H1 (cell line): ENCODE measurements at regions not wholly inside any gene's neighbourhood (a gene's known extent, or its start where the extent isn't known, plus 50 kb on each side); places are given as distances from the start of the nearest gene placed in this dataset.

ENCODE experiments used
- CTCF ChIA-PET: fragments of 300-600 bp; sonication (Branson Sonifier 250); formaldehyde crosslinking; loops from one replicate; lab custom pipeline; 2021; ENCODE audit not compliant: partially characterized antibody; lab: Charles Lee
- POLR2A ChIA-PET: fragments of 300-600 bp; sonication (Branson Sonifier 250); formaldehyde crosslinking; loops from one replicate; lab custom pipeline; 2021; ENCODE audit warnings: inconsistent platforms; ENCODE audit not compliant: partially characterized antibody; lab: Charles Lee
- DNase-seq, 2 experiments: peaks; one replicate each; pipeline versions ENCODE4 v3.0.0 to v3.0.0-alpha.2; 2010 to 2022; ENCODE audit warnings: low spot score in 2 of 2, low read depth in 1 of 2, mixed read lengths in 1 of 2
- FAIRE-seq: peaks from 2 replicates; lab custom pipeline; 2011; peaks lifted over from hg19 to GRCh38; lab: Jason Lieb, UNC
- H2AFZ ChIP-seq: 2 replicates; pipeline ENCODE4 v1.8.1; 2012; ENCODE audit warnings: low read length, inconsistent platforms
- H2AK5ac ChIP-seq: 2 replicates; pipeline ENCODE4 v1.6.1; 2013; ENCODE audit warnings: low read depth, low read length
- H2BK120ac ChIP-seq: replicated peaks from 2 replicates; pipeline ENCODE3; 2013; ENCODE audit warnings: low read depth, low read length, inconsistent platforms
- H2BK12ac ChIP-seq: 2 replicates; pipeline ENCODE4 v1.6.1; 2013; ENCODE audit warnings: low read depth, low read length
- H2BK15ac ChIP-seq: 2 replicates; pipeline ENCODE4 v1.6.1; 2013; ENCODE audit warnings: low read length
- H2BK20ac ChIP-seq: 2 replicates; pipeline ENCODE4 v1.6.1; 2013; ENCODE audit warnings: low read length
- H2BK5ac ChIP-seq: 2 replicates; pipeline ENCODE4 v1.6.1; 2013; ENCODE audit warnings: low read depth, low read length
- H3K14ac ChIP-seq: 2 replicates; pipeline ENCODE4 v1.6.1; 2013; ENCODE audit warnings: inconsistent platforms; ENCODE audit not compliant: insufficient read length
- H3K18ac ChIP-seq: 2 replicates; pipeline ENCODE4 v1.6.1; 2013; ENCODE audit warnings: low read length; ENCODE audit errors: extremely low read depth
- H3K23ac ChIP-seq: 2 replicates; pipeline ENCODE4 v1.6.1; 2013; ENCODE audit warnings: inconsistent platforms; ENCODE audit not compliant: insufficient read length
- H3K23me2 ChIP-seq: 2 replicates; pipeline ENCODE4 v1.6.1; 2013; ENCODE audit warnings: low read depth, low read length
- H3K27ac ChIP-seq: 2 replicates; pipeline ENCODE4 v1.6.1; 2011; ENCODE audit warnings: low read depth, low read length, inconsistent platforms
- H3K27me3 ChIP-seq, 4 experiments: replicated peaks in 1 of 4; 1 replicate in 1 of 4; 2 replicates in 3 of 4; pipeline versions ENCODE4 v1.6.1 to v1.8.1; 2011 to 2013; ENCODE audit warnings: low read length in 3 of 4, mild to moderate bottlenecking in 3 of 4, inconsistent platforms in 2 of 4, mixed read lengths in 2 of 4, moderate library complexity in 1 of 4; ENCODE audit not compliant: control insufficient read depth in 3 of 4, insufficient read depth in 3 of 4; ENCODE audit errors: extremely low read depth in 1 of 4
- H3K36me3 ChIP-seq, 4 experiments: 2 replicates each; pipeline versions ENCODE4 v1.6.1 to v1.8.1; 2011 to 2013; ENCODE audit warnings: mild to moderate bottlenecking in 4 of 4, low read length in 3 of 4, moderate library complexity in 2 of 4, control low read depth in 1 of 4, inconsistent platforms in 1 of 4; ENCODE audit not compliant: insufficient read depth in 4 of 4, control insufficient read depth in 2 of 4
- H3K4ac ChIP-seq: replicated peaks from 2 replicates; pipeline ENCODE3; 2013; ENCODE audit warnings: low read length, low read depth, mixed read lengths, inconsistent platforms; ENCODE audit not compliant: insufficient read length
- H3K4me1 ChIP-seq, 4 experiments: replicated peaks in 1 of 4; 1 replicate in 1 of 4; 2 replicates in 3 of 4; pipeline versions ENCODE4 v1.6.1 to v1.8.1; 2011 to 2013; ENCODE audit warnings: low read length in 3 of 4, inconsistent platforms in 2 of 4, mixed read lengths in 1 of 4; ENCODE audit not compliant: insufficient read depth in 4 of 4, control insufficient read depth in 3 of 4
- H3K4me2 ChIP-seq, 2 experiments: 2 replicates each; pipeline versions ENCODE4 v1.6.1 to v1.8.1; 2011 to 2013; ENCODE audit warnings: low read depth in 2 of 2, low read length in 2 of 2, control low read depth in 1 of 2, inconsistent platforms in 1 of 2, mild to moderate bottlenecking in 1 of 2; ENCODE audit not compliant: insufficient read depth in 1 of 2
- H3K4me3 ChIP-seq, 4 experiments: fragments of 200-600, 300-600 bp in 1 of 4; sonication (generic), shearing (Covaris generic), sonication (Bioruptor Twin) in 1 of 4; 2 replicates each; pipeline versions ENCODE4 v1.5.1 to v1.8.1; 2011 to 2016; ENCODE audit warnings: low read length in 4 of 4, low read depth in 3 of 4, control low read depth in 2 of 4, inconsistent platforms in 2 of 4, mild to moderate bottlenecking in 2 of 4, mixed read lengths in 1 of 4, moderate library complexity in 1 of 4; ENCODE audit not compliant: insufficient read depth in 2 of 4; ENCODE audit errors: extremely low read depth in 1 of 4
- H3K56ac ChIP-seq: replicated peaks from 2 replicates; pipeline ENCODE3; 2013; ENCODE audit warnings: low read depth, mild to moderate bottlenecking, mixed read lengths, low read length, inconsistent platforms; ENCODE audit not compliant: insufficient read length
- H3K79me1 ChIP-seq: 2 replicates; pipeline ENCODE4 v1.6.1; 2013; ENCODE audit warnings: low read depth, low read length, control low read depth
- H3K79me2 ChIP-seq, 2 experiments: 2 replicates each; pipeline versions ENCODE4 v1.6.1 to v1.8.1; 2012 to 2013; ENCODE audit warnings: low read length in 2 of 2, mild to moderate bottlenecking in 2 of 2, inconsistent platforms in 1 of 2; ENCODE audit not compliant: insufficient read depth in 2 of 2, control insufficient read depth in 1 of 2
- H3K9ac ChIP-seq, 4 experiments: replicated peaks in 1 of 4; 1 replicate in 1 of 4; 2 replicates in 3 of 4; pipeline versions ENCODE4 v1.6.1 to v1.8.1; 2011 to 2013; ENCODE audit warnings: low read depth in 3 of 4, low read length in 3 of 4, control low read depth in 2 of 4, mild to moderate bottlenecking in 2 of 4, moderate library complexity in 2 of 4, inconsistent platforms in 1 of 4; ENCODE audit errors: extremely low read depth in 1 of 4
- H3K9me3 ChIP-seq, 2 experiments: 2 replicates each; pipeline versions ENCODE4 v1.6.1 to v1.8.1; 2012 to 2013; ENCODE audit warnings: mild to moderate bottlenecking in 2 of 2, moderate library complexity in 2 of 2, control low read depth in 1 of 2, inconsistent platforms in 1 of 2, low read depth in 1 of 2, low read length in 1 of 2, mixed read lengths in 1 of 2; ENCODE audit not compliant: insufficient read depth in 2 of 2
- H4K20me1 ChIP-seq, 2 experiments: replicated peaks in 1 of 2; 2 replicates each; pipeline versions ENCODE3 to v1.8.1; 2011 to 2013; ENCODE audit warnings: inconsistent platforms in 2 of 2, low read length in 2 of 2, mild to moderate bottlenecking in 1 of 2; ENCODE audit not compliant: insufficient read depth in 2 of 2, control insufficient read depth in 1 of 2
- H4K5ac ChIP-seq: 2 replicates; pipeline ENCODE4 v1.6.1; 2013; ENCODE audit warnings: low read length, low read depth, mixed read lengths, inconsistent platforms; ENCODE audit not compliant: insufficient read length
- H4K8ac ChIP-seq: 2 replicates; pipeline ENCODE4 v1.8.0; 2013; ENCODE audit warnings: mild to moderate bottlenecking, moderate library complexity, low read length, inconsistent platforms; ENCODE audit not compliant: insufficient read depth; ENCODE audit errors: extremely low read depth
- H4K91ac ChIP-seq: replicated peaks from 2 replicates; pipeline ENCODE3; 2013; ENCODE audit warnings: low read length, mixed read lengths, inconsistent platforms; ENCODE audit not compliant: insufficient read length
- KDM5A ChIP-seq: fragments of 200-600 bp; IDR thresholded peaks from 2 replicates; pipeline ENCODE4 v1.7.1; 2012; ENCODE audit warnings: mild to moderate bottlenecking, low read length, inconsistent platforms, mixed read lengths
- MAFK ChIP-seq: IDR thresholded peaks from 2 replicates; pipeline ENCODE4 v1.6.1; 2012; ENCODE audit warnings: low read depth, mild to moderate bottlenecking, improper control_type of control experiment, low read length
- NANOG ChIP-seq: IDR thresholded peaks from 2 replicates; pipeline ENCODE4 v1.6.1; 2011; ENCODE audit warnings: low read length, low read depth, mild to moderate bottlenecking, inconsistent platforms; ENCODE audit not compliant: insufficient read depth, poor library complexity, severe bottlenecking
- POLR2A ChIP-seq, 2 experiments: IDR thresholded peaks; 1 replicate in 1 of 2; 2 replicates in 1 of 2; pipeline ENCODE4 v1.6.1; 2011; ENCODE audit warnings: low read depth in 2 of 2, low read length in 2 of 2, mild to moderate bottlenecking in 2 of 2; ENCODE audit errors: control extremely low read depth in 1 of 2
- SUZ12 ChIP-seq: fragments of 200-600 bp; sonication (generic); IDR thresholded peaks from 2 replicates; pipeline ENCODE4 v1.6.1; 2012; ENCODE audit warnings: mild to moderate bottlenecking, inconsistent platforms, low read length, moderate library complexity, mixed read lengths
- USF2 ChIP-seq: IDR thresholded peaks from 2 replicates; pipeline ENCODE4 v1.6.1; 2011; ENCODE audit warnings: low read length, improper control_type of control experiment
- WGBS, 2 experiments: shearing (Covaris generic) in 1 of 2; methylation state at CpG; one replicate each; pipeline versions ENCODE4 v1.1.6 to v1.1.7; 2013 to 2015; ENCODE audit warnings: low lambda C conversion rate in 2 of 2, mixed read lengths in 2 of 2, inconsistent platforms in 1 of 2, low coverage in 1 of 2, missing lambda C conversion rate in 1 of 2; ENCODE audit not compliant: insufficient replicate concordance in 2 of 2, insufficient coverage in 1 of 2, insufficient read length in 1 of 2; ENCODE audit errors: extremely low coverage in 1 of 2, missing lambda C conversion rate in 1 of 2; 5-methylcytosine and 5-hydroxymethylcytosine counted together

- no peak for FAIRE-seq
- Histone ChIP-seq H3K23ac (no peak overlapping the region), H3K18ac (no peak overlapping the region), H3K79me1 (no peaks in the 10 kb centered on the region), H4K20me1 (no peaks in the 10 kb centered on the region), H3K4me3 (no peak overlapping the region), H3K9me3 (no peaks in the 10 kb centered on the region), H2BK12ac (no peak overlapping the region), H3K9ac (no peak overlapping the region), H4K5ac (no peak overlapping the region), H2AK5ac (no peak overlapping the region), H2BK120ac (no peak overlapping the region), H4K8ac (no peak overlapping the region), H3K4ac (no peak overlapping the region), H2AFZ (0 out of 2 replicates have a peak overlapping the region, but pooled peaks have one; percentile 5), H3K27me3 (no peaks in the 10 kb centered on the region), H3K14ac (no peak overlapping the region), H3K79me2 (no peaks in the 10 kb centered on the region), H3K23me2 (no peaks in the 10 kb centered on the region), H3K4me2 (no peak overlapping the region), H3K36me3 (no peaks in the 10 kb centered on the region), H3K4me1 (peaks cover 0 to 2% (median 0%) of the 10 kb centered on the region in 4 experiments; a peak in 1 of 7 replicates), H4K91ac (no peak overlapping the region), H3K56ac (no peak overlapping the region), H2BK5ac (no peak overlapping the region), H2BK15ac (no peak overlapping the region), H3K27ac (no peak overlapping the region), H2BK20ac (no peak overlapping the region)
- 67% methylated on average over 4 of the region's 4 CpGs; no CpG with 5 or more reads in 1 of the 2 experiments for WGBS, 2 experiments
- POLR2A ChIA-PET = no interaction called here
- no peak for TF ChIP-seq NANOG
- TF ChIP-seq POLR2A (IDR thresholded peaks at IDR 0.05; ENCODE audit: control extremely low read depth in 1 of 2, low read depth in 2 of 2, low read length in 2 of 2) = no peak
- no peak for TF ChIP-seq USF2
- TF ChIP-seq SUZ12 = no peak
- no peak for TF ChIP-seq KDM5A
- TF ChIP-seq MAFK = no peak
- CTCF ChIA-PET = interaction anchor here (1.0 to 3.6 kb wide), 3 partner anchors 12 to 17 kb away, joined by 4 to 10 read pairs (median 5); no protein-coding TSS in a partner anchor
- no peak for DNase-seq
These were observed 101.4 kb downstream of the BTC start for GRCh38 chr4:74692972-74693371.
